ENCODE measurements at regions not wholly inside any gene's neighbourhood (a gene's known extent, or its start where the extent isn't known, plus 50 kb on each side); places are given as distances from the start of the nearest gene placed in this dataset.

- DNase-seq (ENCODE audit: low read depth in 4 of 4, low spot score in 1 of 4): no peak
These were observed 387.5 kb downstream of the BCAT1 start for GRCh38 chr12:24561411-24561871.

- DNase-seq (ENCODE audit: low read depth in 4 of 4, low spot score in 1 of 4): no peak
These were observed 388.1 kb downstream of the BCAT1 start for GRCh38 chr12:24560831-24561271.

GRCh38 chr12:24560192-24560775 is 388.6 kb downstream of the BCAT1 start:
- DNase-seq (ENCODE audit: low read depth in 4 of 4, low spot score in 1 of 4): no peak

GRCh38 chr12:24557738-24558137 is 391.2 kb downstream of the BCAT1 start:
- no peak for DNase-seq (ENCODE audit: low read depth in 4 of 4, low spot score in 1 of 4)

- no peak for DNase-seq (ENCODE audit: low read depth in 4 of 4, low spot score in 1 of 4)
These were observed 393.2 kb downstream of the BCAT1 start for GRCh38 chr12:24555730-24556129.

GRCh38 chr12:24554612-24555295 is 394.1 kb downstream of the BCAT1 start:
- DNase-seq (ENCODE audit: low read depth in 4 of 4, low spot score in 1 of 4): no peak

GRCh38 chr12:24553259-24553658 is 395.6 kb downstream of the BCAT1 start:
- DNase-seq (ENCODE audit: low read depth in 4 of 4, low spot score in 1 of 4): no peak

- no peak for DNase-seq (ENCODE audit: low read depth in 4 of 4, low spot score in 1 of 4)
These were observed 397.6 kb downstream of the BCAT1 start for GRCh38 chr12:24551163-24551786.

- no peak for DNase-seq (ENCODE audit: low read depth in 4 of 4, low spot score in 1 of 4)
These were observed 398.3 kb downstream of the BCAT1 start for GRCh38 chr12:24550609-24551008.

- no peak for DNase-seq (ENCODE audit: low read depth in 4 of 4, low spot score in 1 of 4)
These were observed 402.2 kb downstream of the BCAT1 start for GRCh38 chr12:24546661-24547060.

- no peak for DNase-seq (ENCODE audit: low read depth in 4 of 4, low spot score in 1 of 4)
These were observed 402.8 kb downstream of the BCAT1 start for GRCh38 chr12:24546084-24546483.

GRCh38 chr12:24544368-24544767 is 404.5 kb downstream of the BCAT1 start:
- DNase-seq (ENCODE audit: low read depth in 4 of 4, low spot score in 1 of 4): no peak

- no peak for DNase-seq (ENCODE audit: low read depth in 4 of 4, low spot score in 1 of 4)
These were observed 407.6 kb downstream of the BCAT1 start for GRCh38 chr12:24541193-24541871.

GRCh38 chr12:24539646-24540045 is 409.3 kb downstream of the BCAT1 start:
- DNase-seq (ENCODE audit: low read depth in 4 of 4, low spot score in 1 of 4): no peak

- no peak for DNase-seq (ENCODE audit: low read depth in 4 of 4, low spot score in 1 of 4)
These were observed 411.6 kb downstream of the BCAT1 start for GRCh38 chr12:24537083-24537860.

- DNase-seq (ENCODE audit: low read depth in 4 of 4, low spot score in 1 of 4): no peak
These were observed 413.4 kb downstream of the BCAT1 start for GRCh38 chr12:24535334-24536069.

GRCh38 chr12:24534622-24535021 is 414.3 kb downstream of the BCAT1 start:
- DNase-seq (ENCODE audit: low read depth in 4 of 4, low spot score in 1 of 4): no peak

GRCh38 chr12:24533716-24534352 is 415.1 kb downstream of the BCAT1 start:
- no peak for DNase-seq (ENCODE audit: low read depth in 4 of 4, low spot score in 1 of 4)

GRCh38 chr12:24530689-24531088 is 418.2 kb downstream of the BCAT1 start:
- DNase-seq (ENCODE audit: low read depth in 4 of 4, low spot score in 1 of 4): no peak

GRCh38 chr12:24527102-24527501 is 421.8 kb downstream of the BCAT1 start:
- DNase-seq (ENCODE audit: low read depth in 4 of 4, low spot score in 1 of 4): no peak

Measured in stimulated activated CD4-positive, alpha-beta T cell treated with anti-CD3 and anti-CD28 coated beads, Interleukin-1b, Interleukin-23, amount 100 ng/mL, for 24 hours (primary cell).